ENCODE measurements at regions not wholly inside any gene's neighbourhood (a gene's known extent, or its start where the extent isn't known, plus 50 kb on each side); places are given as distances from the start of the nearest gene placed in this dataset.

DNA sequence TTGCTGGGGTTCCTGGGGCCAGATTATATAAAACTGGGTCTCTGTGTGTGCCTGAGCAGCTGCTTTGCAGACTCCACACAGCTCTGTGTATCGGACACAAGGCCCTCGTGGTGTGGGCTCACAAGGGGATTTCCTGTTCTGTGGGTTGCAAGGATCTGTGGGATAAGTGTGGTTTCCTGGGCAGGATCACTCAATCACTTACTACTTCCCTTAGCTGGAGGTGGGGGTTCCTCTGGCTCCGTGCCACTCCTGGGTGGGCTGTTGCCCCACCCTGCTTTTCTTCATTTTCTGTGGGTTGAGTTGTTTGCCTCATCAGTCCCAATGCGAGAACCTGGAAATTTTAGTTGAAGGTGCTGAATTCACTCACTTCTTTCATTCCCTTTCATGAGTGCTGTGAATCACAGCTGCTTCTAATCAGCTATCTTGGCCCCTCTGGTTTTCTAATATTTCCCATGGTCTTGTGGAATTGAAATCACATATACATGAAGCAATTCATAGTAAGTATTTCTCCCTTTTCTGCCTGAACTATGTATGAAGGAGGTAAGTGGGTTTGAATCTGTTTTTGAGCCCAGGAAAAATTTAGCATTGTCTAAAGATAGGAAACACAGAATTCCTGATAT lies 196.3 kb downstream of the DCDC2C start:
- TF ChIP-seq CTCF (IDR thresholded peaks at IDR 0.05) (no peak), HOXA7 (CRISPR knock-in tag; IDR thresholded peaks at IDR 0.05) (no peak), JUNB (IDR thresholded peaks at IDR 0.05) (no peak), RNF2 (IDR thresholded peaks at IDR 0.05; ENCODE audit: borderline replicate concordance, low read depth) (no peak), POLR2A (IDR thresholded peaks at IDR 0.05; ENCODE audit: low read length) (no peak), PBX3 (IDR thresholded peaks at IDR 0.05) (no peak), MYC (IDR thresholded peaks at IDR 0.05; ENCODE audit: borderline replicate concordance, low read length) (no peak), MAFK (IDR thresholded peaks at IDR 0.05; ENCODE audit: partially characterized antibody) (no peak), FOSB (CRISPR knock-in tag; IDR thresholded peaks at IDR 0.05) (no peak), RAD21 (conservative IDR thresholded peaks at IDR 0.05 in 1 of 2, IDR thresholded peaks at IDR 0.05 in 1 of 2) (no peak), NR3C1 (IDR thresholded peaks at IDR 0.05) (no peak), RARB (CRISPR knock-in tag; IDR thresholded peaks at IDR 0.05) (no peak), FOSL2 (IDR thresholded peaks at IDR 0.05) (no peak), FOSL2 (CRISPR knock-in tag; IDR thresholded peaks at IDR 0.05) (no peak), EP300 (IDR thresholded peaks at IDR 0.05) (no peak)
